Panc1 (cell line): ENCODE measurements at regions not wholly inside any gene's neighbourhood (a gene's known extent, or its start where the extent isn't known, plus 50 kb on each side); places are given as distances from the start of the nearest gene placed in this dataset.

Experiments used
- CTCF ChIP-seq: fragments of 450-650 bp; IDR thresholded peaks from 2 replicates; pipeline ENCODE4 v1.5.1; 2017; ENCODE audit warnings: mild to moderate bottlenecking
- POLR2AphosphoS5 ChIP-seq: IDR thresholded peaks from 2 replicates; pipeline ENCODE4 v1.6.1; 2012; ENCODE audit warnings: mild to moderate bottlenecking, low read depth, low read length, moderate library complexity
- REST ChIP-seq, 2 experiments: IDR thresholded peaks; 2 replicates each; pipeline ENCODE4 v1.6.1; 2011 to 2012; ENCODE audit warnings: low read depth in 2 of 2, control low read depth in 1 of 2, low read length in 1 of 2, mild to moderate bottlenecking in 1 of 2, moderate library complexity in 1 of 2; ENCODE audit not compliant: insufficient read depth in 1 of 2
- TCF7L2 ChIP-seq: IDR thresholded peaks from 2 replicates; pipeline ENCODE4 v1.6.1; 2011; ENCODE audit warnings: mild to moderate bottlenecking, low read depth, low read length, inconsistent platforms

GRCh38 chr12:31801872-31802271 lies 73.1 kb upstream of the AMN1 start:
- TF ChIP-seq CTCF, result no peak
- TF ChIP-seq POLR2AphosphoS5, result no peak
- no peak for TF ChIP-seq REST (IDR thresholded peaks at IDR 0.05; ENCODE audit: insufficient read depth in 1 of 2, low read depth in 2 of 2, low read length in 1 of 2)
- TF ChIP-seq TCF7L2, result no peak
